ENCODE measurements at regions not wholly inside any gene's neighbourhood (a gene's known extent, or its start where the extent isn't known, plus 50 kb on each side); places are given as distances from the start of the nearest gene placed in this dataset.
"Not testable (repeated sequence)": the region's sequence is repeated elsewhere in the genome, so short reads cannot be mapped to it uniquely, and the experiment has no call there.

DNA sequence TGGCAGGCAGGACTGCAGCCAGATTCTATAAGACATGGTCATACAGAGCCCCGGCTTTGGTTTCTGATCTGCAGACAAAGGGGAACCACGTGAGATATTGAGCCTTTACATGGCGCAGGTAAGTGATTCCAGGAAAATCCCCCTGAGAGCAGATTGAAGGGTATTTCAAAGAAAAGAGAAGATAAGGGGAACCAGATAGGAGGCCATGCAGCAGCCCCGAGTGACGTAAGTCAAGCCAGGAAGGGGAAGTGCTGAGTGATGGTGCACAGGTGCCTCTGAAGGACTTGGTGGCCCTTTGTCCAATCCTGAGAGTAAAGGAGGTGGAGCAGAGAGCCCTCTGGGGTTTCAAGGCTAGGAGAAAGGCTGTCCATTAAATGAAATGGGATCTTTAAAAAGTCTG lies 329.0 kb downstream of the ACTR3B start:
- DNase-seq (ENCODE audit: low spot score): no peak

DNA sequence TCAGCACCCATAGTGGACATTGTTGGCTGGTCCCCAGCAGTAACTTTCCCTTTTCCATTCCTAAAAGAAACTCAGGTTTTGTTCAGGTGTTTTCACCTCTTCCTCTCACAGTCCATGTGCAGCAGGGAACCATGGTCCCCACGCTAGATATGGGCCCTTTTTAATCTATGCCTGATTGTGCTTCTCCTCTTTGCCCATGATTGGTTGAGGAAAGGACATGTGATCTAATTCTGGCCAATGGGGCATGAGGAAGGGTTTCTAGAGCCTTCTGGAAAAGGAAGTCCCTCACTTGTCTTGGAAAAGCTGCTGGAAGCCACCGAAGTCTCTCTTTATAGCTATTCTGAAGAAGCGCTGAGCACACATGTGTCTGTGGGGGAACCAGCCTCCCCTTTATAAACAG lies 330.7 kb downstream of the ACTR3B start:
- DNase-seq (ENCODE audit: low spot score): no peak

GRCh38 chr7:153090764-153091163 lies 331.2 kb downstream of the ACTR3B start:
- DNase-seq (ENCODE audit: low spot score): no peak

DNA sequence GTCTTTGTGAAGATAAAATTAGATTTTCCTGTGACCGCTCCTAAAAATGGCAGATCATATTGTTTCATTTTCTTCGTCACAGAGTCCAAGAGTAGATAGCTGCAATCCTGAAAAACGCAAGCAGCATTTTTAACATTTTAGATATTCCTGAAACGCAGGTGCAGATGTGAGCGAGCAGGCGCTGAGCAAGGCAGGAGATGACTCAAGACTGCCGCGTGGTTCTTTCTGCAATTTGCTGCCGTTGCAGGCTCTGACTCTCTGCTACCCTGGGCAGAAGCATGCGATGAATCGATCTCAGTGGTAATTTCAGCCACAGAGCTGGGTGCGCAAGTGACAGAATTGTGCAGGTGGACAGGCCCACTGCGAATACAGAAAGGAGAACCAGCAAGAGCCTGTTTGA lies 331.9 kb downstream of the ACTR3B start:
- no peak for DNase-seq (ENCODE audit: low spot score)

DNA sequence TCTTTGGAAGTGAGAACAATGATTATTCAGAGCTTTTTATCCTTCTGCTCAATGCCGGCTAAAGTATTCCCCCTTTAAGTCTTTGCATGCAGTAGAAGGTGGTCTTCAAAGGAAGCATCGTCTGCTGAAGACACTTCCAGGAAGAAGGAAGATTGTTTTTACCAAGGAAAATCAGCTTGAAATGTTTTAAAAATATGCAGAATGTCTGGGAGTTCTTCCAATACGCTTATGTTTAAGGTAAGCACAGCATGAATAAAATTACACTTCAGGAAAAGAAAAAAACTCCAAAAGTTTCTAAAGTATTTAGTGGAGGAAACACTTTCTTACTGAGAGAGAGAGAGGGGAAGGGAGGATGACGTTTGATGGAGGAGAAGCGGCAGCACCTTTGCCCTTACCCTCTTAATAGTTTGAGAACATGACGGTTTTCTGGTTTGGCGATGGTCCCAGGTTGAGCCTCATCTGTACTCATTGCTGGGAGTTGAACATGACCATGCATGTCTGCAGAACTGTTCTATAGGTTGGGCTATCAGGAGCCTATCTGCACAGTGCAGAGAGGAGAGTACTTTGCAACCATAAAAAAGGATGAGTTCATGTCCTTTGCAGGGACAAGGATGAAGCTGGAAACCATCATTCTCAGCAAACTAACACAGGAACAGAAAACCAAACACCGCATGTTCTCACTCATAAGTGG lies 338.1 kb downstream of the ACTR3B start:
- DNase-seq (ENCODE audit: low spot score): no peak

- no peak for DNase-seq (ENCODE audit: low spot score)
These were observed 339.7 kb downstream of the ACTR3B start for GRCh38 chr7:153099235-153099634.

DNA sequence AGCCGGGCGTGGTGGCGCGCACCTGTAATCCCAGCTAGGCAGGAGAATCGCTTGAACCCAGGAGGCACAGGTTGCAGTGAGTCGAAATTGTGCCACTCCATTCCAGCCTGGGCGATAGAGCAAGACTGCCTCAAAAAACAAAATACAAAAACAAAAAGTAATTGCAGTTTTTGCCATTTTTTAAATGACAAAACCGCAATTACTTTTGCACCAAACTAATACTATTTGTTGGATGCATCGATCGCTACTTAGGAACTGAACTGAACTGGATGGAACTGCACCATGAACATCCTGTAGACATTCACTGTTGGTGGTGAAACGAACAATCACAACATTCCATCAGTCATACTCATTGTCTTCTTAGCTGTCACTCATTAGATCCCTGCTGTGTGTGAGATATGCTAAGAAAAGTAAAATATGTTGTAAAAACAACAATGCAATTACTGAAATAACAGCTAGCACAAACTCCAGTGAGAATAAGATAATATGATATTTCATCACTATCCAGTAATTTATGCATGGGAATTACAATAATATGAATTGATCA lies 341.2 kb downstream of the ACTR3B start:
- no peak for DNase-seq (ENCODE audit: low spot score)

DNA sequence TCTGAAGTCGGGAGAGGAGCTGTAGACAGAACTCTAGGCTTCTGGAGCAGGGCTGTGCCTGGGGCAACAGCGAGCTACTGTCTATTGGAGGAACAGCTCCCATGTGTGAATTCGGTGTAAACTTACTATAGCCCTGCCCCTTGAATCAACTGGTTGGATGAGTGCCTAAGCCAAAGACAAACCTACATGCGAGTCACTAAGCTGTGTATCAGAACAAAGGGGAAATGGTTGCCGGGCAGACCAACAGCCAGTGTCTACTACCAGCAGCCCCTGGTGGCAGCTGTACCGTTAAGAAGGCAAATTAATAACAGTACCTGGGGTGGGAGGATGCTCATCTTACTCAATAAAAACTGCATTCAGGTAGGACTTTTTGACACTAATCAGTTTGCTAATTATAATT lies 343.6 kb downstream of the ACTR3B start:
- no peak for DNase-seq (ENCODE audit: low spot score)

DNA sequence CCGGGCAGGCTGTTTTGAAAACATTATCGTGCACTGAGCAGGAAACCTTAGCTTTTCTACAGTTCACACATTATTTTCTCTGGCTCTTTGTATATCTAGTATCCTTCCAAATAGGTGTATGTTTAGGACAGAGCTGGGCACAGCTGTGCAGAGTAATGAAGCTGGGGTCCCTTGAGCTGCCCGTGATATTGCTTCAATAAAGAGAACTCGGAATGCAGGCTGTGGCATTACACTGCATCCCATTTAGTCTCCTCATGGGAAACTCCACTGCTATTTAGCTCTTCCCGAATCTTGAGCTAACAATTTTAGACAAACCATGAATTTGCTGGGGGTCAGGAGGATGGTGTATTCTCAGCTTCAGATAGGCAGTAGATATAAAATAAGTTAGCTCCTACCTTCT lies 348.3 kb downstream of the ACTR3B start:
- no peak for DNase-seq (ENCODE audit: low spot score)

DNA sequence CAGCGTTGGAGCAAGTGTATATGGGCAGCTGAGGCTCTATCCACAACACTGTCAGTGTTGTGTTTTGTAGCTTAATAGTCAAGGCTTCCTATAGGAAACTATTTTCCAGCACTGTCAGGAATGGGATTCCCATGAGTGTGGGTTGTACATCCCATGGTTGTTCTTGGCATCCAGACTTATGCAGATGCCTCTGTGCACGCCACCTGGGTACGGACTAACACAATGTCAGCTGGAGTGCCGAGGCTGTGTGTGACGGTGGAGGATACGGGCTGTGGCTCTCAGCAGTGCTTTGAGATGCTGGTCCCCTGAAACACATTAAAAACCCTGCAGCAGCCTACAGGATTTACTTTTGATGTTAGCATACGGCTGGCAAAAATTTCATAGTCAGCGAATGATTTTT lies 350.0 kb downstream of the ACTR3B start:
- DNase-seq (ENCODE audit: low spot score): no peak

DNA sequence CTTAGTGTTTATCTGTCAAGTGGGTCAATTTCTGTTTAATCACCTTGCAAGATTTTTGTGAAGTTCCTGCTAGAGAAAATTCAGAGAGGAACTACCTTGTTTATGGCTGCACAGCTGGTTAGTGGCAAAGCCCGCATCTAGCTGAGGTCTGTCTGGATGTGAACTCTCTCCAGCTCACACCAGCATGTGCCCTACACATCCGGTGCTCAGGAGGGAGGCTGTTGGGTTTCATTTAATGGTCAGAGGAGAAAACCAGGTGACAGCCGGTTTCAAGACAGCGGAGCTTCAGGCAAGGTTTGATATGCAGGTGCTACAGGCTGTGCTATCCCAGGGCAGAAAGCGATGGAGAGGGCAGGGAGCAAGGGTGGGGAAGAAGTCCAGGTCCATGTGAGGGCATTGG lies 351.1 kb downstream of the ACTR3B start:
- DNase-seq (ENCODE audit: low spot score): no peak

GRCh38 chr7:153122255-153122654 lies 362.7 kb downstream of the ACTR3B start:
- not testable (repeated sequence) for DNase-seq (ENCODE audit: low spot score)

DNA sequence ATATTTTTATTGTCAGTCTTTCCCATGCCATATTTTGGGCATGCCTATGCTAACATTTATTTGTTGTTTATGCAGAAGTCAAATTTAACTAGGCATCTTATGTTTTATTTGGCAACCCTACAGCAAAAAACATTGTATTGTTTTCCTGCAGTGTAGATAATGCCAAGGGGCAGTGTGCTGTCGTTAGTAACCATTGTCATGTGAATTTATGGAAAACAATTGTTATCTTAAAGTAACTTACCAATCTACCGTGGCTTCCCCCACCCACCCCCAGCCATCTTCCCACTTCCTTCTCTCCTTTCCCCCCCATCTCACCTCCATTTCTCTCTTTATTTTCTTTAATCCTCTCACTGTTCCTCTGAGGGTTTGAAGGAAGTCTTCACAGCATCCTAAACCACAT lies 370.5 kb downstream of the ACTR3B start:
- no peak for DNase-seq (ENCODE audit: low spot score)

GRCh38 chr7:153151766-153152165 lies 392.2 kb downstream of the ACTR3B start:
- DNase-seq (ENCODE audit: low spot score): no peak

- no peak for DNase-seq (ENCODE audit: low spot score)
These were observed 393.4 kb downstream of the ACTR3B start for GRCh38 chr7:153152801-153153422.

DNA sequence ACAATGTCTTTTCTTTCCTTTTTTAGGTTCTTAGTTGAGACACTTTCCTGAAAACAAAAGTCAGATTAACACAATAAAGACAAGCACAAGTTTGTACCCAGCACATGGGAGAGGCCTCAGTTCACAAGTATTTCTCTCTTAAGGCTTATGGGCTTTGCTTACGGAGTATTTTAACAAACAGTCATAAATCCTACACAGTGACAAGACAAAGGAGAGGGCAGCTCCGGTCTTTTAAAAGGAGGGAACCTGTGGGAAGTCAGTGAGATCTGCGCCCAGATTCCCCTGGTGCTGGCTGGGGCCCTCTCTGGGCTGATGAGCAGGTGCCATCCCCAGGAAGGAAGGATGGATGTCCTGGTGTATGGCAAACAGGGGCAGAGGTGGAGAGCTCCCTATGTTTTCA lies 398.6 kb downstream of the ACTR3B start:
- DNase-seq (ENCODE audit: low spot score): no peak

DNA sequence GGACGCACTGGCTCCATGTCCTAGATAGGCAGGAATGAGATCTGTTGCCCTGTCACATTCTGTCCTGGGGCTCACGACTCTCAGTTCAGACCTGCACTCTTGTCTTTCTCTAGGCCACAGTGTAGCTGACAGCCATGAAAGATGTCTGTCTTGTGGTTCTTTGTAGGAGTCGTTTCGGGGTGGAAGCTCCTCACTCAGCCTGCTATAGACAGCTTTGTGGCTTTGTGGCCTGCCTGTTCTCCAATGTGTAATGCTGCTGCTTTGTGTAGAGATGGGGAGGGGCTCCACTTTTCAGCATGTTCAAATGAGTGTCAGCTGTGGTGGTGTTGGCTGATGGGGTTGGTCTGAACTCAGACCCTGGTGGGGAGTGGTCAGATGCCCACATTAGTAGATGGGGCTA lies 410.7 kb downstream of the ACTR3B start:
- DNase-seq (ENCODE audit: low spot score): no peak

- no peak for DNase-seq (ENCODE audit: low spot score)
These were observed 426.4 kb downstream of the ACTR3B start for GRCh38 chr7:153185936-153186335.

GRCh38 chr7:153188161-153188560 lies 428.6 kb downstream of the ACTR3B start:
- DNase-seq (ENCODE audit: low spot score): no peak

DNA sequence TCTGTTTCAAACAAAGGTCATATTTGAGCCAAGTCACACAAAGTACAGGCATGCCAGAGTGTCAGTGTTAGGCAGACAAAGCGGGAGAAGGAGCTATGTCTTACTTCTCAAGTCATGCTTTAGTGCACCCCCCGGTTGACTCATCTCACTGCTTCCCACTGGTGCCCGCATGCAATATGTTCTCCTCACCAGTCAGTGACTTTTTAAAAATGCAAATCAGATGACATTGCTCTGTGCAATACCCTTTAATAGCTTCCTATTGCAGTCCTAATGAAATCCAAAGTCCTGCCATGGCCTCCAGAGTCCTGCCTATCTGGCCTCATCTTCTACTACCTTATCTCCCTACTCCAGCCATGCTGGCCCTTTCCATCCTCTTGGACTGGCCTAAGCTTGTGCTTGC lies 429.1 kb downstream of the ACTR3B start:
- DNase-seq (ENCODE audit: low spot score): no peak

GRCh38 chr7:153190452-153190851 lies 430.9 kb downstream of the ACTR3B start:
- DNase-seq (ENCODE audit: low spot score): peak; percentile 8

- no peak for DNase-seq (ENCODE audit: low spot score)
These were observed 431.4 kb downstream of the ACTR3B start for GRCh38 chr7:153190986-153191385.

DNA sequence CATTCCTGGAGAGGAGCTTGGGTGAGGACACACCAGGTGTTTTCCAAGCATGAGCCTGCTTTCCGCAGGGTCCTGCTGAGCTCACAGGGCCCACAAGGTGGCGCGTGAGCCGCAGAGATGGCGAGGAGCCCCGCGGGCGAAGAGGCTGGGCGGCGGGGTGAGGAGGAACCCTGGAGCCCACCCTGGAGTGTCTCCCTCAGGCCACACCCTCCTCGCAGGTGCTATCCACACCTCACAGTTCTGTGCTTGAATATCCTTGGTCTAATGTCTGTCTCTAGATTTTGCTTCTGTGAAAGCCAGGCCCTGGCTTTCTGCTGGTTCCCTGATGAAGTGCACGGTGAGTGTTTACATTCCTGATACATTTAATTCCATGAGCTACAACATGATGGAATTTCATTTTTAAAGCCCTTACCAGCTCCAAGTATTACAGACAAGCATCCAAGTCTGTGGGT lies 433.6 kb downstream of the ACTR3B start:
- DNase-seq (ENCODE audit: low spot score): peak; percentile 6

DNA sequence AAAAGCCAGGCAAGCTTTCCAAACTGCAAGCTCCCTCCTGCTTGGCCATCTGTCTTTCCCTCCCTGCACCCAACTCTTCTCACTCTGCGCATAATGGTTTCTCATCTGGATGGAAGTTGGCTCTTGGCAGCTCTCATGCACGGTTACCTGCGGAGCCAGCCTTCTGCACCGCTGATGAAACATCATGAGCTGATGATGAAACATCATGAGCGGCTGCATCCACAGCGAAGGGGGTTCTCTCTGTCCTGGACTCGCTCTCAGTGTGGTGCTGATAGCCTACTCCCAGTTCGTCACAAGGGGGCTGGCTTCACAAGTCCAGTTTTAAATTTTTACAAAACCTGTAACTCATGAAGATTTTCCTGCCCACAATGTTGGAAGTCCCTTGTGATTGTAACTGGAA lies 457.5 kb downstream of the ACTR3B start:
- DNase-seq (ENCODE audit: low spot score): no peak
